Mesenchymal stem cell (in vitro differentiated cells and primary cell): ENCODE measurements at regions not wholly inside any gene's neighbourhood (a gene's known extent, or its start where the extent isn't known, plus 50 kb on each side); places are given as distances from the start of the nearest gene placed in this dataset.
A peak's percentile ranks its signal among the peaks of the same experiment; 100 is the strongest.

Source experiments
- DNase-seq: peaks from one replicate; pipeline ENCODE4 v3.0.0-alpha.2; 2013
- H2AFZ ChIP-seq: one replicate; pipeline ENCODE4 v1.6.1; 2013; ENCODE audit warnings: low read depth, mild to moderate bottlenecking, control low read depth, inconsistent platforms, low read length, moderate library complexity
- H2AK5ac ChIP-seq: 2 replicates; pipeline ENCODE4 v1.6.1; 2013; ENCODE audit warnings: low read length, moderate library complexity, mild to moderate bottlenecking, inconsistent platforms; ENCODE audit not compliant: severe bottlenecking
- H2BK120ac ChIP-seq: one replicate; pipeline ENCODE4 v1.6.1; 2013; ENCODE audit warnings: low read depth, mild to moderate bottlenecking, inconsistent platforms, low read length, moderate library complexity
- H2BK12ac ChIP-seq, 2 experiments: one replicate each; pipeline ENCODE4 v1.6.1; 2013; ENCODE audit warnings: inconsistent platforms in 2 of 2, low read length in 2 of 2, mild to moderate bottlenecking in 2 of 2, moderate library complexity in 2 of 2, control low read depth in 1 of 2
- H2BK15ac ChIP-seq: one replicate; pipeline ENCODE4 v1.6.1; 2013; ENCODE audit warnings: mild to moderate bottlenecking, low read depth, inconsistent platforms; ENCODE audit not compliant: poor library complexity, severe bottlenecking
- H2BK5ac ChIP-seq: 2 replicates; pipeline ENCODE4 v1.6.1; 2013; ENCODE audit warnings: low read depth, mild to moderate bottlenecking, low read length, control low read depth, inconsistent platforms; ENCODE audit not compliant: poor library complexity, severe bottlenecking
- H3K14ac ChIP-seq, 2 experiments: one replicate each; pipeline ENCODE4 v1.6.1; 2013; ENCODE audit warnings: inconsistent platforms in 2 of 2, low read length in 2 of 2, control low read depth in 1 of 2, mild to moderate bottlenecking in 1 of 2, moderate library complexity in 1 of 2
- H3K18ac ChIP-seq, 2 experiments: one replicate each; pipeline ENCODE4 v1.6.1; 2013; ENCODE audit warnings: inconsistent platforms in 2 of 2, low read length in 2 of 2, control low read depth in 1 of 2, low read depth in 1 of 2, mild to moderate bottlenecking in 1 of 2
- H3K23ac ChIP-seq, 2 experiments: one replicate each; pipeline ENCODE4 v1.6.1; 2013; ENCODE audit warnings: inconsistent platforms in 2 of 2, low read length in 2 of 2, mild to moderate bottlenecking in 2 of 2, moderate library complexity in 2 of 2, control low read depth in 1 of 2
- H3K27ac ChIP-seq: 2 replicates; pipeline ENCODE4 v1.5.1; 2013; ENCODE audit warnings: mild to moderate bottlenecking, moderate library complexity, low read length, control low read depth, inconsistent platforms; ENCODE audit not compliant: poor library complexity, severe bottlenecking
- H3K27me3 ChIP-seq, 2 experiments: 2 replicates each; pipeline versions ENCODE4 v1.6.1 to v1.7.0; 2013; ENCODE audit warnings: low read length in 2 of 2, mild to moderate bottlenecking in 2 of 2, moderate library complexity in 2 of 2, control low read depth in 1 of 2, inconsistent platforms in 1 of 2; ENCODE audit not compliant: control insufficient read depth in 1 of 2, insufficient read depth in 1 of 2
- H3K36me3 ChIP-seq, 2 experiments: 2 replicates each; pipeline versions ENCODE4 v1.6.1 to v1.7.0; 2013; ENCODE audit warnings: low read length in 2 of 2, control low read depth in 1 of 2, inconsistent platforms in 1 of 2, low read depth in 1 of 2, mild to moderate bottlenecking in 1 of 2; ENCODE audit not compliant: insufficient read depth in 2 of 2, control insufficient read depth in 1 of 2
- H3K4ac ChIP-seq, 2 experiments: one replicate each; pipeline ENCODE4 v1.6.1; 2013; ENCODE audit warnings: inconsistent platforms in 2 of 2, low read length in 2 of 2, mild to moderate bottlenecking in 2 of 2, moderate library complexity in 2 of 2, control low read depth in 1 of 2, low read depth in 1 of 2
- H3K4me1 ChIP-seq: 2 replicates; pipeline ENCODE4 v1.6.1; 2013; ENCODE audit warnings: low read depth, low read length, control low read depth; ENCODE audit not compliant: control insufficient read depth, insufficient read depth
- H3K4me2 ChIP-seq: 2 replicates; pipeline ENCODE4 v1.6.1; 2013; ENCODE audit warnings: low read length, mild to moderate bottlenecking, inconsistent platforms; ENCODE audit not compliant: poor library complexity, severe bottlenecking
- H3K4me3 ChIP-seq, 2 experiments: 2 replicates each; pipeline versions ENCODE4 v1.5.1 to v1.7.0; 2013; ENCODE audit warnings: low read length in 2 of 2, mild to moderate bottlenecking in 2 of 2, control low read depth in 1 of 2, low read depth in 1 of 2; ENCODE audit not compliant: insufficient read depth in 1 of 2
- H3K79me1 ChIP-seq: replicated peaks from 2 replicates; pipeline ENCODE4 v1.6.1; 2013; ENCODE audit warnings: mild to moderate bottlenecking, control low read depth, low read length, inconsistent platforms; ENCODE audit not compliant: poor library complexity, severe bottlenecking
- H3K9ac ChIP-seq: 2 replicates; pipeline ENCODE4 v1.7.0; 2013; ENCODE audit warnings: mild to moderate bottlenecking, low read length, moderate library complexity
- H3K9me3 ChIP-seq: 2 replicates; pipeline ENCODE4 v1.7.0; 2013; ENCODE audit warnings: mild to moderate bottlenecking, low read length; ENCODE audit not compliant: control insufficient read depth
- H4K8ac ChIP-seq: one replicate; pipeline ENCODE4 v1.6.1; 2013; ENCODE audit warnings: inconsistent platforms, mild to moderate bottlenecking, low read length, moderate library complexity
- H4K91ac ChIP-seq: one replicate; pipeline ENCODE4 v1.6.1; 2013; ENCODE audit warnings: mild to moderate bottlenecking, low read length, inconsistent platforms
- WGBS: methylation state at CpG from one replicate; pipeline ENCODE4 v1.1.7; 2013; ENCODE audit warnings: mixed read lengths; 5-methylcytosine and 5-hydroxymethylcytosine counted together

DNA sequence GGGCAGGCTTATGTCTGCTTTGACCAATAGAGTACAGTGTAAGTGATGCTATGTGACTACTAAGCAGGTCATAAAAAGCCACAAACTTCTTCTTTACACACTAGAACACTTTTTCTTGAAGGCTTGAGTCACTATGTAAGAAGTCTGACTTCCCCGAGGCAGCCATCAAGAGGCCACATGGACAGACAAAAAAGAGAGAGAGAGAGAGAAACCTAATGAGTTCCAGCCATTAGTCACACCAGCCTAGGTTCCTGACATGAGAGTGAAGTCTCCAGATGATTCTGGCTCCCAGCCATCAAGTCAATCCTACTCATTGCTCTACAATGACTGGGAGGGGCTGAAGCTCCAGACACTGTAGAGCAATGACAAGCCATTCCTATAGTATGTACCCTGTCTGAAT is 101.4 kb downstream of the LHX9 start:
- H4K91ac ChIP-seq = no peak overlapping the region
- H2BK15ac ChIP-seq = no peak overlapping the region
- no peak overlapping the region for H3K9ac ChIP-seq
- H2BK5ac ChIP-seq = no peak overlapping the region
- no peak overlapping the region for H3K14ac ChIP-seq
- H2BK12ac ChIP-seq = no peak overlapping the region
- no peak overlapping the region for H2AFZ ChIP-seq
- H2AK5ac ChIP-seq = no peak overlapping the region
- no peak overlapping the region for H4K8ac ChIP-seq
- H3K18ac ChIP-seq = no peak overlapping the region
- DNase-seq = peak; percentile 63
- H3K79me1 ChIP-seq = no peaks in the 10 kb centered on the region
- H2BK120ac ChIP-seq = no peak overlapping the region
- WGBS = 20% methylated on average over 1 of the region's 1 CpG
- no peaks in the 10 kb centered on the region for H3K27me3 ChIP-seq
- no peak overlapping the region for H3K27ac ChIP-seq
- H3K4me2 ChIP-seq = no peak overlapping the region
- H3K9me3 ChIP-seq = no peaks in the 10 kb centered on the region
- H3K4ac ChIP-seq = no peak overlapping the region
- no peak overlapping the region for H3K23ac ChIP-seq
- H3K4me3 ChIP-seq = no peak overlapping the region
- H3K36me3 ChIP-seq = no peaks in the 10 kb centered on the region
- H3K4me1 ChIP-seq = no peaks in the 10 kb centered on the region

DNA sequence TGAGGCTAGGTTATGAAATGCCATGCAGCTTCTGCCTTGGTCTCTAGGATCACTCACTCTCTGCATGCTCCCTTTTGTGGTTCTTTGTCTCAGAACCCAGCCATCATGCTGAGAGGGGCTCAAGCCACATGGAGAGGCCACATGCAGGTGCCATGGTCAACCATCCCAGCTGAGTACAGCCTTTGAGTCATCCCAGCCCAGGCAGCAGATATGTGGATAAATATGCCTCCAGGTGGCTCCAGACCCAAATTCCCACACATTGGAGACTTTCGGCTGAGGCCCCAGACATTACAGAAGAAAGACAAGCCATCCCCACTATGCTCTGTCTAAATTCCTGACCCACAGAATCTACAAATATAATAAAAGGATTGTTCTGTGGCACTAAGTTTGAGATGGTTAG is 102.0 kb downstream of the LHX9 start:
- Histone ChIP-seq H3K9ac (no peak overlapping the region), H4K91ac (no peak overlapping the region), H3K9me3 (no peaks in the 10 kb centered on the region), H3K14ac (no peak overlapping the region), H3K79me1 (no peaks in the 10 kb centered on the region), H2BK120ac (no peak overlapping the region), H2BK15ac (no peak overlapping the region), H3K4ac (no peak overlapping the region), H3K23ac (no peak overlapping the region), H3K4me2 (no peak overlapping the region), H2AK5ac (no peak overlapping the region), H3K4me3 (no peak overlapping the region), H3K27ac (no peak overlapping the region), H3K4me1 (no peaks in the 10 kb centered on the region), H2AFZ (no peak overlapping the region), H3K18ac (no peak overlapping the region), H3K36me3 (no peaks in the 10 kb centered on the region), H2BK12ac (no peak overlapping the region), H4K8ac (no peak overlapping the region), H2BK5ac (no peak overlapping the region), H3K27me3 (no peaks in the 10 kb centered on the region)
- DNase-seq = no peak
- whole genome bisulfite sequencing = no CpG with 5 or more reads among the region's 1 CpG

DNA sequence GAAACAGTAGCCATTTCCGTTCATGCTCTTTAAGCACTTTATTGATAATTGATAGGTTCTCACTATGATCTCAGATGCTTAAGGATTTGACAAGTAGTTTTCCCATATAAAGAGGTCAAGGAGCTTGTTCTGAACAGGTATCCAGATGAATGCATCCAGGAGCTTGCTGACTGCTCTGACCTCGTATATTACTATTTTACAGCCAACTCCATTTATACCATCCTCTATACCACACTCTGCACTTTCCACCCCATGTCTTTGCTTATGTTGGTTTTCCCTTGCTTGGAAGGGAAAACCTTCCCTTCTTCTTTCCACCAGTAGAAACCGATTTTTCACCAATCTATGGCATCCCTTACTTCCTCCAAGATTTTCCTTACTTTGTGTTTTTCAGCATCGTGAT is 107.2 kb downstream of the LHX9 start:
- no peaks in the 10 kb centered on the region for H3K4me1 ChIP-seq
- H4K91ac ChIP-seq = no peak overlapping the region
- H2AFZ ChIP-seq = no peak overlapping the region
- no peak overlapping the region for H2BK5ac ChIP-seq
- no peak overlapping the region for H3K18ac ChIP-seq
- H2BK120ac ChIP-seq = no peak overlapping the region
- H4K8ac ChIP-seq = no peak overlapping the region
- H3K4me2 ChIP-seq = no peak overlapping the region
- 51% methylated on average over 2 of the region's 4 CpGs for WGBS
- no peak overlapping the region for H2BK12ac ChIP-seq
- H3K27ac ChIP-seq = no peak overlapping the region
- no peak overlapping the region for H3K4ac ChIP-seq
- no peaks in the 10 kb centered on the region for H3K36me3 ChIP-seq
- H2AK5ac ChIP-seq = no peak overlapping the region
- DNase-seq = no peak
- H3K23ac ChIP-seq = no peak overlapping the region
- no peaks in the 10 kb centered on the region for H3K79me1 ChIP-seq
- H3K9me3 ChIP-seq = no peaks in the 10 kb centered on the region
- H3K14ac ChIP-seq = no peak overlapping the region
- H2BK15ac ChIP-seq = no peak overlapping the region
- H3K27me3 ChIP-seq = no peaks in the 10 kb centered on the region
- no peak overlapping the region for H3K4me3 ChIP-seq
- H3K9ac ChIP-seq = no peak overlapping the region

DNA sequence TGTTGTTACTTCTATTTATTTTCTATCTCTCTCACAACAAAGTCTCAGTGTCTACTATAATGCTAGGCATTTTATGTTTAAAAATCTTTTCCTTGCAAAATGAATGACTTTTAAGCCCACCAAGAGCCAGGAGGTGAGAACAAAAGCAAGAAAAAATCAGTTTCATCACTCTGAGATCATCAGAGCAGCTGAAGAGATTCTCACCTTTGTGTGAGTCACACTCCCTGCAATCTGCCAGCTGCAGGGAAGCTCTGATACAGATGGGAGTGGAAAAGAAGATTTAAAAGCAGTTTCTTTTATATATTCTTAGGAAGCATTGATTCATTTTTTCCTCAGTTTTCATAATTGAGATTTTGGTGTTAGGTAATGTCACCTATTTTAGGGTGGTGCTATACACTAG is 107.6 kb downstream of the LHX9 start:
- H3K4me2 ChIP-seq = no peak overlapping the region
- H4K91ac ChIP-seq = no peak overlapping the region
- no peak overlapping the region for H3K23ac ChIP-seq
- DNase-seq = no peak
- H2AK5ac ChIP-seq = no peak overlapping the region
- H3K14ac ChIP-seq = no peak overlapping the region
- H2BK15ac ChIP-seq = no peak overlapping the region
- no peaks in the 10 kb centered on the region for H3K79me1 ChIP-seq
- H2AFZ ChIP-seq = no peak overlapping the region
- H3K9me3 ChIP-seq = no peaks in the 10 kb centered on the region
- H3K27me3 ChIP-seq = no peaks in the 10 kb centered on the region
- no peak overlapping the region for H3K9ac ChIP-seq
- H3K18ac ChIP-seq = no peak overlapping the region
- no peak overlapping the region for H2BK12ac ChIP-seq
- no peaks in the 10 kb centered on the region for H3K4me1 ChIP-seq
- H3K4me3 ChIP-seq = no peak overlapping the region
- no peak overlapping the region for H2BK120ac ChIP-seq
- no peak overlapping the region for H3K27ac ChIP-seq
- H3K36me3 ChIP-seq = no peaks in the 10 kb centered on the region
- H2BK5ac ChIP-seq = no peak overlapping the region
- H3K4ac ChIP-seq = no peak overlapping the region
- H4K8ac ChIP-seq = no peak overlapping the region
